ENCODE measurements at regions not wholly inside any gene's neighbourhood (a gene's known extent, or its start where the extent isn't known, plus 50 kb on each side); places are given as distances from the start of the nearest gene placed in this dataset.

- TF ChIP-seq CHD4 (IDR thresholded peaks at IDR 0.05), result no peak
- no peak for TF ChIP-seq MYC (IDR thresholded peaks at IDR 0.05; ENCODE audit: insufficient read depth, insufficient read length, insufficient replicate concordance, low read length, severe bottlenecking)
- no peak for TF ChIP-seq CTCF (IDR thresholded peaks at IDR 0.05 in 2 of 3, conservative IDR thresholded peaks at IDR 0.05 in 1 of 3; ENCODE audit: control insufficient read depth in 2 of 3, extremely low read depth in 1 of 3, insufficient read depth in 1 of 3, low read depth in 3 of 3, low read length in 3 of 3)
- no peak for TF ChIP-seq POLR2A (IDR thresholded peaks at IDR 0.05; ENCODE audit: low read depth, low read length)
- TF ChIP-seq BCLAF1 (IDR thresholded peaks at IDR 0.05), result no peak
- TF ChIP-seq USF2 (IDR thresholded peaks at IDR 0.05; ENCODE audit: borderline replicate concordance, low read depth, low read length), result no peak
- no peak for TF ChIP-seq RBBP5 (conservative IDR thresholded peaks at IDR 0.05)
- TF ChIP-seq EZH2 (IDR thresholded peaks at IDR 0.05; ENCODE audit: borderline replicate concordance, control insufficient read depth, low read depth, low read length), result no peak
- no peak for TF ChIP-seq ATF7 (IDR thresholded peaks at IDR 0.05; ENCODE audit: low read depth)
- no peak for TF ChIP-seq REST (IDR thresholded peaks at IDR 0.05; ENCODE audit: low read depth, low read length)
- TF ChIP-seq HDAC6 (IDR thresholded peaks at IDR 0.05; ENCODE audit: unreplicated experiment), result no peak
- TF ChIP-seq SREBF2 (IDR thresholded peaks at IDR 0.05; ENCODE audit: low read length), result no peak
Measured at GRCh38 chr2:192584976-192585375, 390.2 kb upstream of the TMEFF2 start.

Measured in GM12878 (cell line).